Chondrocyte (in vitro differentiated cells): ENCODE measurements at regions not wholly inside any gene's neighbourhood (a gene's known extent, or its start where the extent isn't known, plus 50 kb on each side); places are given as distances from the start of the nearest gene placed in this dataset.

Experiments
- DNase-seq: peaks from one replicate; pipeline ENCODE4 v3.0.0; 2021; ENCODE audit warnings: mixed read lengths, low spot score
- H3K27ac Mint-ChIP-seq: one replicate; pipeline ENCODE4 v1.8.0; 2021; ENCODE audit warnings: mild to moderate bottlenecking, moderate library complexity, mixed read lengths; ENCODE audit not compliant: unreplicated experiment
- H3K27me3 Mint-ChIP-seq: 2 replicates; pipeline ENCODE4 v1.8.0; 2021; ENCODE audit warnings: low read depth, mixed read lengths
- H3K36me3 Mint-ChIP-seq: 2 replicates; pipeline ENCODE4 v1.8.0; 2021; ENCODE audit warnings: low read depth, mixed read lengths
- H3K4me1 Mint-ChIP-seq: 2 replicates; pipeline ENCODE4 v1.8.0; 2021; ENCODE audit warnings: low read depth, mild to moderate bottlenecking, mixed read lengths
- H3K4me3 Mint-ChIP-seq: one replicate; pipeline ENCODE4 v1.8.0; 2021; ENCODE audit warnings: mild to moderate bottlenecking, moderate library complexity, mixed read lengths; ENCODE audit not compliant: unreplicated experiment
- H3K9me3 Mint-ChIP-seq: 2 replicates; pipeline ENCODE4 v1.8.0; 2021; ENCODE audit warnings: low read depth, mixed read lengths
- CTCF ChIP-seq: fragments of 200-600 bp; sonication (generic); IDR thresholded peaks from 2 replicates; pipeline ENCODE4 v1.5.0; 2021; ENCODE audit warnings: antibody characterized with exemption, mild to moderate bottlenecking, moderate library complexity

- Mint-ChIP-seq H3K27ac (no peak overlapping the region), H3K4me3 (no peak overlapping the region), H3K4me1 (no peaks in the 10 kb centered on the region), H3K27me3 (peaks cover 31% of the 10 kb centered on the region), H3K9me3 (peaks cover 14% of the 10 kb centered on the region), H3K36me3 (no peaks in the 10 kb centered on the region)
- DNase-seq = no peak
- no peak for TF ChIP-seq CTCF
Measured at GRCh38 chr22:48284671-48285070, 1522.2 kb downstream of the TBC1D22A start.

- Mint-ChIP-seq H3K27me3 (peaks cover 37% of the 10 kb centered on the region), H3K36me3 (no peaks in the 10 kb centered on the region), H3K4me3 (no peak overlapping the region), H3K9me3 (peaks cover 14% of the 10 kb centered on the region), H3K27ac (no peak overlapping the region), H3K4me1 (no peaks in the 10 kb centered on the region)
- DNase-seq = no peak
- TF ChIP-seq CTCF = no peak
Measured at GRCh38 chr22:48282804-48283203, 1520.4 kb downstream of the TBC1D22A start.

GRCh38 chr22:48279461-48279756, 1517.0 kb downstream of the TBC1D22A start:
- TF ChIP-seq CTCF = no peak
- peaks cover 14% of the 10 kb centered on the region for H3K9me3 Mint-ChIP-seq
- no peak for DNase-seq
- no peak overlapping the region for H3K4me3 Mint-ChIP-seq
- H3K36me3 Mint-ChIP-seq = no peaks in the 10 kb centered on the region
- peaks cover 34% of the 10 kb centered on the region for H3K27me3 Mint-ChIP-seq
- no peaks in the 10 kb centered on the region for H3K4me1 Mint-ChIP-seq
- H3K27ac Mint-ChIP-seq = no peak overlapping the region

- no peak for DNase-seq
- Mint-ChIP-seq H3K27me3 (peaks cover 34% of the 10 kb centered on the region), H3K36me3 (no peaks in the 10 kb centered on the region), H3K4me1 (no peaks in the 10 kb centered on the region), H3K27ac (no peak overlapping the region), H3K4me3 (no peak overlapping the region), H3K9me3 (peaks cover 12% of the 10 kb centered on the region)
- no peak for TF ChIP-seq CTCF
Measured at GRCh38 chr22:48278620-48279460, 1516.4 kb downstream of the TBC1D22A start.

- Mint-ChIP-seq H3K9me3 (peaks cover 12% of the 10 kb centered on the region), H3K27me3 (peaks cover 31% of the 10 kb centered on the region), H3K27ac (no peak overlapping the region), H3K4me1 (no peaks in the 10 kb centered on the region), H3K36me3 (no peaks in the 10 kb centered on the region), H3K4me3 (no peak overlapping the region)
- DNase-seq = no peak
- no peak for TF ChIP-seq CTCF
Measured at GRCh38 chr22:48277868-48278581, 1515.6 kb downstream of the TBC1D22A start.
